Ovary (tissue), 7 donors: ENCODE measurements at regions not wholly inside any gene's neighbourhood (a gene's known extent, or its start where the extent isn't known, plus 50 kb on each side); places are given as distances from the start of the nearest gene placed in this dataset.
"Not testable (repeated sequence)": the region's sequence is repeated elsewhere in the genome, so short reads cannot be mapped to it uniquely, and the experiment has no call there.

Experiments
- DNase-seq, 5 donors: peaks; one replicate each; pipeline ENCODE4 v3.0.0-alpha.2; 2019 to 2020
- H3K27ac ChIP-seq, 2 donors: fragments of 200-600 bp; one replicate each; pipeline versions ENCODE4 v1.5.1 to v1.8.0; 2019 to 2022
- H3K27me3 ChIP-seq: fragments of 200-600 bp; one replicate; pipeline ENCODE4 v1.8.0; 2022
- H3K36me3 ChIP-seq: fragments of 200-600 bp; sonication (generic); one replicate; pipeline ENCODE4 v1.5.1; 2019
- H3K4me1 ChIP-seq: one replicate; pipeline ENCODE4 v1.8.1; 2013; ENCODE audit warnings: mild to moderate bottlenecking, moderate library complexity; ENCODE audit not compliant: insufficient read depth
- H3K4me3 ChIP-seq: fragments of 200-600 bp; sonication (generic); one replicate; pipeline ENCODE4 v1.5.1; 2017
- H3K9me3 ChIP-seq, 2 donors: fragments of 200-600 bp in 1 of 2; sonication (generic) in 1 of 2; one replicate each; pipeline versions ENCODE4 v1.5.1 to v1.8.1; 2013 to 2019; ENCODE audit warnings: mild to moderate bottlenecking in 1 of 2, moderate library complexity in 1 of 2
- CTCF ChIP-seq, 3 donors: fragments of 450-650 bp in 2 of 3; fragments of 200-600 bp in 1 of 3; IDR thresholded peaks; one replicate each; pipeline versions ENCODE4 v1.5.1 to v1.8.0; 2016 to 2022; ENCODE audit warnings: antibody characterized with exemption in 3 of 3, mild to moderate bottlenecking in 1 of 3
- EP300 ChIP-seq: sonication (generic); formaldehyde crosslinking; IDR thresholded peaks from one replicate; pipeline ENCODE4 v1.6.1; 2017; ENCODE audit warnings: antibody characterized with exemption
- POLR2A ChIP-seq: fragments of 450-650 bp; IDR thresholded peaks from one replicate; pipeline ENCODE4 v1.6.1; 2017; ENCODE audit warnings: antibody characterized with exemption, mild to moderate bottlenecking, moderate library complexity
- WGBS, 3 donors: extraction: QIAGEN DNeasy Blood & Tissue Kit in 1 of 3; methylation state at CpG; one replicate each; pipeline versions ENCODE4 v1.1.5 to v1.1.7; 2013 to 2017; 5-methylcytosine and 5-hydroxymethylcytosine counted together
- intact Hi-C, 4 donors: fragments of 100-400 bp; cut with DNase I; formaldehyde crosslinking; loops; one replicate each; pipeline versions ENCODE4 v1.11.0 to v1.15.1; 2022 to 2023
- donor health status: DM: no; HTN: no; CAD: no; lungs with moderate emphysema.
- donor health status: DM: no; HTN: no; CAD: no.
- donor health status: Bipolar disorder and iron deficiency.
- donor health status: DM: no; HTN: no; CAD: no.
- donor health status: DM: yes; HTN: yes; CAD: no.

GRCh38 chr7:114273218-114273617 lies 141.4 kb upstream of the FOXP2 start:
- Histone ChIP-seq H3K9me3 (no peaks in the 10 kb centered on the region), H3K4me1 (no peaks in the 10 kb centered on the region), H3K4me3 (no peak overlapping the region), H3K27me3 (no peaks in the 10 kb centered on the region), H3K27ac (no peak overlapping the region), H3K36me3 (no peaks in the 10 kb centered on the region)
- intact Hi-C loops, result no loop called here
- DNase-seq, result no peak
- TF ChIP-seq POLR2A (no peak), EP300 (no peak)
- WGBS, 3 donors, result 83 to 88% (median 85%) methylated on average over 1 of the region's 1 CpG

GRCh38 chr7:114269714-114270113 lies 144.9 kb upstream of the FOXP2 start:
- Histone ChIP-seq H3K4me3 (no peak overlapping the region), H3K27ac (no peak overlapping the region), H3K9me3 (no peaks in the 10 kb centered on the region), H3K36me3 (no peaks in the 10 kb centered on the region), H3K27me3 (no peaks in the 10 kb centered on the region), H3K4me1 (no peaks in the 10 kb centered on the region)
- no peak for DNase-seq
- intact Hi-C loops, result no loop called here
- WGBS, 3 donors, result 16 to 23% (median 21%) methylated on average over 1 of the region's 1 CpG
- TF ChIP-seq CTCF (IDR thresholded peaks at IDR 0.05), result no peak
- no peak for TF ChIP-seq EP300
- TF ChIP-seq POLR2A, result no peak

- H3K36me3 ChIP-seq, H3K27ac ChIP-seq, H3K4me3 ChIP-seq, DNase-seq, H3K9me3 ChIP-seq, intact Hi-C loops, H3K4me1 ChIP-seq, H3K27me3 ChIP-seq: not testable (repeated sequence)
- 95 to 97% (median 96%) methylated on average over 3 of the region's 3 CpGs for WGBS, 3 donors
These were observed 147.1 kb upstream of the FOXP2 start for GRCh38 chr7:114267550-114267949.

- Histone ChIP-seq H3K27me3 (no peaks in the 10 kb centered on the region), H3K27ac (peak overlapping the region in 1 of 2 donors; percentile 23), H3K36me3 (no peaks in the 10 kb centered on the region), H3K4me3 (no peak overlapping the region), H3K4me1 (no peaks in the 10 kb centered on the region), H3K9me3 (no peaks in the 10 kb centered on the region)
- TF ChIP-seq EP300 (no peak), CTCF (IDR thresholded peaks at IDR 0.05) (no peak), POLR2A (no peak)
- no peak for DNase-seq
- 91 to 95% (median 94%) methylated on average over 2 of the region's 2 CpGs for WGBS, 3 donors
- intact Hi-C loops, result no loop called here
These were observed 150.6 kb upstream of the FOXP2 start for GRCh38 chr7:114264023-114264422.

- WGBS, 3 donors, result 9 to 22% (median 10%) methylated on average over 3 of the region's 3 CpGs
- TF ChIP-seq POLR2A (no peak), CTCF (IDR thresholded peaks at IDR 0.05) (no peak), EP300 (no peak)
- Histone ChIP-seq H3K4me3 (no peak overlapping the region), H3K4me1 (no peaks in the 10 kb centered on the region), H3K36me3 (no peaks in the 10 kb centered on the region), H3K27ac (no peak overlapping the region), H3K27me3 (no peaks in the 10 kb centered on the region), H3K9me3 (no peaks in the 10 kb centered on the region)
- intact Hi-C loops, result no loop called here
- DNase-seq, result no peak
These were observed 151.4 kb upstream of the FOXP2 start for GRCh38 chr7:114263219-114263618.

- TF ChIP-seq POLR2A (no peak), CTCF (IDR thresholded peaks at IDR 0.05) (no peak), EP300 (no peak)
- Histone ChIP-seq H3K9me3 (no peaks in the 10 kb centered on the region), H3K27me3 (no peaks in the 10 kb centered on the region), H3K27ac (no peak overlapping the region), H3K4me3 (no peak overlapping the region), H3K36me3 (no peaks in the 10 kb centered on the region), H3K4me1 (no peaks in the 10 kb centered on the region)
- WGBS, 3 donors, result 63 to 81% (median 78%) methylated on average over 14 of the region's 14 CpGs
- intact Hi-C loops, result no loop called here
- DNase-seq, result no peak
These were observed 159.2 kb upstream of the FOXP2 start for GRCh38 chr7:114255404-114255841.
